ENCODE measurements at regions not wholly inside any gene's neighbourhood (a gene's known extent, or its start where the extent isn't known, plus 50 kb on each side); places are given as distances from the start of the nearest gene placed in this dataset.

- H3K27me3 ChIP-seq (ENCODE audit: control insufficient read depth, insufficient read depth, low read length) = no peaks in the 10 kb centered on the region
- intact Hi-C loops (cut with micrococcal nuclease; ENCODE audit: unreplicated experiment) (no loop called here), in situ Hi-C loops (cut with HindIII; ENCODE audit: low pct_unique_long_range_greater_than_20kb, low sequenced_read_pairs) (no loop called here)
- BruUV-seq (replicated peaks) = no TSS peak
- peak overlapping the region; percentile 51 to 62 for H3K4me3 ChIP-seq (ENCODE audit: low read depth in 2 of 2, low read length in 2 of 2)
- peaks cover 3% of the 10 kb centered on the region; the same call in 1 of the 2 replicates for H3K36me3 ChIP-seq (ENCODE audit: control insufficient read depth, insufficient read depth, low read length)
- ATAC-seq (no peak), DNase-seq (ENCODE audit: low read depth, low spot score) (no peak)
- TF ChIP-seq TCF7L2 (IDR thresholded peaks at IDR 0.05; ENCODE audit: low read depth, low read length) (no peak), SIN3A (IDR thresholded peaks at IDR 0.05; ENCODE audit: borderline replicate concordance, insufficient read depth, low read depth, low read length) (no peak), POLR2AphosphoS5 (IDR thresholded peaks at IDR 0.05; ENCODE audit: low read depth, low read length) (no peak), CTCF (IDR thresholded peaks at IDR 0.05) (no peak), REST (IDR thresholded peaks at IDR 0.05; ENCODE audit: insufficient read depth in 1 of 2, low read depth in 2 of 2, low read length in 1 of 2) (no peak)
- CTCF ChIA-PET = interaction anchor here (0.6 to 0.9 kb wide), 10 partner anchors 14 to 613 kb away, joined by 3 to 7 read pairs (median 4); no protein-coding TSS in a partner anchor
- no peaks in the 10 kb centered on the region for H3K9me3 ChIP-seq (ENCODE audit: control insufficient read depth, insufficient read depth, low read depth, low read length)
- H3K27ac ChIP-seq (ENCODE audit: low read length) = peak overlapping the region; percentile 68
- no peaks in the 10 kb centered on the region for H3K4me1 ChIP-seq (ENCODE audit: control insufficient read depth, insufficient read depth, low read length)
- POLR2A ChIA-PET = no interaction called here
Observed at GRCh38 chr4:102430461-102430910, 70.7 kb upstream of the NFKB1 start.

- no peaks in the 10 kb centered on the region for H3K9me3 ChIP-seq (ENCODE audit: control insufficient read depth, insufficient read depth, low read depth, low read length)
- H3K4me3 ChIP-seq (ENCODE audit: low read depth in 2 of 2, low read length in 2 of 2) = peak overlapping the region; percentile 51 to 62; a peak in 3 of 4 replicates
- intact Hi-C loops (cut with micrococcal nuclease; ENCODE audit: unreplicated experiment) = no loop called here
- DNase-seq (ENCODE audit: low read depth, low spot score) = no peak
- peaks cover 3% of the 10 kb centered on the region; the same call in 1 of the 2 replicates for H3K36me3 ChIP-seq (ENCODE audit: control insufficient read depth, insufficient read depth, low read length)
- H3K27ac ChIP-seq (ENCODE audit: low read length) = no peak overlapping the region
- BruUV-seq (replicated peaks) = no TSS peak
- TF ChIP-seq TCF7L2 (IDR thresholded peaks at IDR 0.05; ENCODE audit: low read depth, low read length) (no peak), CTCF (IDR thresholded peaks at IDR 0.05) (peak; percentile 29; the same call in 1 of the 2 replicates), REST (IDR thresholded peaks at IDR 0.05; ENCODE audit: insufficient read depth in 1 of 2, low read depth in 2 of 2, low read length in 1 of 2) (no peak)
- in situ Hi-C loops (cut with HindIII; ENCODE audit: low pct_unique_long_range_greater_than_20kb, low sequenced_read_pairs) = no loop called here
- H3K4me1 ChIP-seq (ENCODE audit: control insufficient read depth, insufficient read depth, low read length) = no peaks in the 10 kb centered on the region
- ChIA-PET POLR2A (no interaction called here), CTCF (interaction anchor here (0.8 to 0.9 kb wide), 2 partner anchors 31 to 86 kb away, joined by 3 to 5 read pairs; no protein-coding TSS in a partner anchor)
- no peaks in the 10 kb centered on the region for H3K27me3 ChIP-seq (ENCODE audit: control insufficient read depth, insufficient read depth, low read length)
- ATAC-seq = no peak
Observed at GRCh38 chr4:102431608-102431961, 69.6 kb upstream of the NFKB1 start.
